Right lobe of liver (tissue), 6 donors: ENCODE measurements at regions not wholly inside any gene's neighbourhood (a gene's known extent, or its start where the extent isn't known, plus 50 kb on each side); places are given as distances from the start of the nearest gene placed in this dataset.

Experiments
- ATAC-seq, 4 donors: fragments of 200-7000 bp; cut with Tn5 transposase; one replicate each; pipeline ENCODE4 v1.9.1; 2020; ENCODE audit warnings: mild to moderate bottlenecking in 4 of 4, moderate library complexity in 4 of 4
- DNase-seq, 3 donors: peaks; one replicate each; pipeline ENCODE4 v3.0.0-alpha.2; 2020
- H3K27ac ChIP-seq, 3 donors: fragments of 200-600 bp; one replicate each; pipeline ENCODE4 v1.8.0; 2022
- H3K27me3 ChIP-seq, 2 donors: fragments of 200-600 bp; one replicate each; pipeline ENCODE4 v1.8.0; 2022
- H3K36me3 ChIP-seq, 4 donors: fragments of 200-600 bp; sonication (generic) in 1 of 4; one replicate each; pipeline versions ENCODE4 v1.5.1 to v1.8.0; 2017 to 2022; ENCODE audit warnings: control low read depth in 1 of 4
- H3K4me1 ChIP-seq, 4 donors: fragments of 200-600 bp; sonication (generic) in 1 of 4; one replicate each; pipeline versions ENCODE4 v1.5.1 to v1.8.0; 2017 to 2022; ENCODE audit warnings: control low read depth in 1 of 4
- H3K4me3 ChIP-seq, 3 donors: fragments of 200-600 bp; one replicate each; pipeline ENCODE4 v1.8.0; 2022
- H3K9me3 ChIP-seq, 4 donors: fragments of 200-600 bp; sonication (generic) in 1 of 4; one replicate each; pipeline versions ENCODE4 v1.5.1 to v1.8.0; 2017 to 2022; ENCODE audit warnings: control low read depth in 1 of 4
- POLR2A ChIP-seq: fragments of 450-650 bp; IDR thresholded peaks from one replicate; pipeline ENCODE4 v1.6.1; 2017; ENCODE audit warnings: antibody characterized with exemption, mild to moderate bottlenecking
- WGBS: methylation state at CpG from one replicate; pipeline ENCODE4 v1.1.6; 2018; ENCODE audit warnings: low coverage, low lambda C conversion rate; ENCODE audit not compliant: insufficient coverage; ENCODE audit errors: missing lambda C conversion rate; 5-methylcytosine and 5-hydroxymethylcytosine counted together
- intact Hi-C, 2 donors: fragments of 100-400 bp; cut with DNase I; formaldehyde crosslinking; loops; one replicate each; pipeline versions ENCODE4 v1.11.2 to v1.14.1; 2022
- TF ChIP-seq, protein P1 (sequence below), 4 donors: fragments of 200-600 bp in 3 of 4; fragments of 450-650 bp in 1 of 4; IDR thresholded peaks; one replicate each; pipeline versions ENCODE4 v1.5.1 to v1.8.0; 2016 to 2022; ENCODE audit warnings: antibody characterized with exemption in 4 of 4, mild to moderate bottlenecking in 2 of 4
- donor health status: DM: no; HTN: yes; CAD: no.
- donor health status: DM: no; HTN: no; CAD: no.
- donor health status: DM: no; HTN: no; CAD: no.
- donor health status: DM: no; HTN: yes; CAD: no.
- donor health status: DM: no; HTN: yes; CAD: no.

DNA sequence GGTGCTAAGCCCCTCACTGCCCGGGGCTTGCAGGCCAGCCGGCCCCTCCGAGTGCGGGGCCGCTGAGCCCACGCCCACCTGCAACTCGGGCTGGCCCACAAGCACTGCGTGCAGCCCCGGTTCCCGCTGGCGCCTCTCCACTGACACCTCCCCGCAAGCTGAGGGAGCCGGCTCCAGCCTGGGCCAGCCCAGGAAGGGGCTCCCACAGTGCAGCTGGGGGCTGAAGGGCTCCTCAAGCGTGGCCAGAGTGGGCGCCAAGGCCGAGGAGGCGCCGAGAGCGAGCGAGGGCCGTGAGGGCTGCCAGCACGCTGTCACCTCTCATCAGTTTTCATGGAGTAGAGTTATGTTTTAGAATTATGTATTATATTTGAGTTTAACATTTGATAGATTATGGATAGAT lies 176.5 kb upstream of the FAM78B start:
- TF ChIP-seq, protein P1, sequence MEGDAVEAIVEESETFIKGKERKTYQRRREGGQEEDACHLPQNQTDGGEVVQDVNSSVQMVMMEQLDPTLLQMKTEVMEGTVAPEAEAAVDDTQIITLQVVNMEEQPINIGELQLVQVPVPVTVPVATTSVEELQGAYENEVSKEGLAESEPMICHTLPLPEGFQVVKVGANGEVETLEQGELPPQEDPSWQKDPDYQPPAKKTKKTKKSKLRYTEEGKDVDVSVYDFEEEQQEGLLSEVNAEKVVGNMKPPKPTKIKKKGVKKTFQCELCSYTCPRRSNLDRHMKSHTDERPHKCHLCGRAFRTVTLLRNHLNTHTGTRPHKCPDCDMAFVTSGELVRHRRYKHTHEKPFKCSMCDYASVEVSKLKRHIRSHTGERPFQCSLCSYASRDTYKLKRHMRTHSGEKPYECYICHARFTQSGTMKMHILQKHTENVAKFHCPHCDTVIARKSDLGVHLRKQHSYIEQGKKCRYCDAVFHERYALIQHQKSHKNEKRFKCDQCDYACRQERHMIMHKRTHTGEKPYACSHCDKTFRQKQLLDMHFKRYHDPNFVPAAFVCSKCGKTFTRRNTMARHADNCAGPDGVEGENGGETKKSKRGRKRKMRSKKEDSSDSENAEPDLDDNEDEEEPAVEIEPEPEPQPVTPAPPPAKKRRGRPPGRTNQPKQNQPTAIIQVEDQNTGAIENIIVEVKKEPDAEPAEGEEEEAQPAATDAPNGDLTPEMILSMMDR (IDR thresholded peaks at IDR 0.05) = no peak
- TF ChIP-seq POLR2A = no peak
- Histone ChIP-seq H3K4me3 (no peak overlapping the region), H3K4me1 (no peaks in the 10 kb centered on the region), H3K27me3 (no peaks in the 10 kb centered on the region), H3K36me3 (no peaks in the 10 kb centered on the region), H3K27ac (no peak overlapping the region), H3K9me3 (no peaks in the 10 kb centered on the region)
- intact Hi-C loops = no loop called here
- DNase-seq (no peak), ATAC-seq (no peak)
- WGBS = 95% methylated on average over 9 of the region's 22 CpGs

DNA sequence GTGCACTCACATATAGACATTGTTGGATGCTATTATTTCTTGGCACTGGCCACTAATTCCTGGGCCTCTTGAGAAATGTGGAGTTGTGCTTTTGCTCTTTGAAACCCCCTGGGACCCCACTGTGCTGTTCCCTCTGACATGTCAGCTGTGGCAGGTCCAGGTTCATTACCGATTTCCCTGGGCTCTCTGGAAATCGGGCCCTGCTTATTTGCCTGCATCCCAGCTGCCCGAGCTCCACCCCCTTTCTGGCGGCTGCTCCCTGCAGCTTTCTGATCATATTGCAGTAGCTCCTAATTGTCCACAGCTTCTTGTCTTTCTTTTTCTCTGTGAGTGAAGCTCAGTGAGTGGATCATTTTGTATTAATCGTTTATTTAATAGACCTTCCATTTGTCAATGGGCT lies 183.7 kb upstream of the FAM78B start:
- no peak for TF ChIP-seq POLR2A
- TF ChIP-seq, protein P1 (IDR thresholded peaks at IDR 0.05) = no peak
- H3K9me3 ChIP-seq = no peaks in the 10 kb centered on the region
- 68% methylated on average over 5 of the region's 5 CpGs for WGBS
- H3K27ac ChIP-seq = no peak overlapping the region
- intact Hi-C loops = no loop called here
- no peak for ATAC-seq
- H3K4me3 ChIP-seq = no peak overlapping the region
- peaks cover 0 to 4% (median 0%) of the 10 kb centered on the region in 4 donors for H3K4me1 ChIP-seq
- no peak for DNase-seq
- no peaks in the 10 kb centered on the region for H3K27me3 ChIP-seq
- no peaks in the 10 kb centered on the region for H3K36me3 ChIP-seq

DNA sequence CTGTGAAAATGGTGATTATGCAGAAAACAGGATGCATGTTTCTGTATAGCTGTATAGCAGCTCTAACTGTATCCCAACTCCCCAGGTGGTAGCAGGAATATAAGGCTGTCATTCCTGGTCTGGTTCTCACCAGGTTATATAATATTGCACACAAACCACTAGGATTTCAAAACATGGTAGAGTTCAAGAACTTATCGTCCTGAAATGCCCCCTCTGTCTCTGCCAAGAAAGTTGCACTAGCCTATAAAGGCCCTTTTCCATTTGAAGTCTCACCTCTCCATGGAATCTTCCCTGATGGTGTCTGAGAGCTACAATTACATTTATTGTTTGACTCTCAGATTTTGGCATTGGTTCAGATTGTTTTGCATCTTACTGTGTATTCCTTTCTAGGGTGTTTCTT lies 184.9 kb upstream of the FAM78B start:
- no peak overlapping the region for H3K4me3 ChIP-seq
- H3K36me3 ChIP-seq = no peaks in the 10 kb centered on the region
- H3K27me3 ChIP-seq = no peaks in the 10 kb centered on the region
- ATAC-seq (peak in 3 of 4 donors; percentile 46 to 94 (median 73)), DNase-seq (peak in 1 of 3 donors; percentile 64)
- intact Hi-C loops = no loop called here
- no peak overlapping the region for H3K27ac ChIP-seq
- TF ChIP-seq, protein P1 (IDR thresholded peaks at IDR 0.05) = no peak
- no peak for TF ChIP-seq POLR2A
- no peaks in the 10 kb centered on the region for H3K9me3 ChIP-seq
- WGBS = 38% methylated on average over 1 of the region's 1 CpG
- peaks cover 0 to 4% (median 0%) of the 10 kb centered on the region in 4 donors for H3K4me1 ChIP-seq

DNA sequence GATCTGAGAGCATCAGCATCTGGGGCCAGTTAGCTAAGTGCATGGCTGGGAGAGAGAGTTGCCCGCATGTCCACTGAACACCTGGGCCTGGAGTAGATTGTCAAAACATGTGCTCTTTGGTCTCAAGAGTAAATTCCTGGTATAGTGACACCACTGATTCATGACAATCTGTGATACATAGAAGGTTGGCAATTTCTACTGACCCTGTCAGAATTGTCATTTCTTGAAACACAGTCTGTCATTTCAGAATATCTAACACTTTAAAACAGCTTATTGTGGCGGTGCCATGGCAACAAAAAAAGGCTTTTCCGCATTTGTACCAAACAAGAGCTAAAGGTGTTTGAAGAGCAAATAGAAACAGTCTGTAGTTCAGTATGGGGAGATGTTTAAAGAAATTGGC lies 186.4 kb upstream of the FAM78B start:
- H3K4me3 ChIP-seq = no peak overlapping the region
- ATAC-seq = no peak
- H3K27me3 ChIP-seq = no peaks in the 10 kb centered on the region
- no peaks in the 10 kb centered on the region for H3K36me3 ChIP-seq
- DNase-seq = no peak
- no peaks in the 10 kb centered on the region for H3K9me3 ChIP-seq
- intact Hi-C loops = no loop called here
- no peak for TF ChIP-seq POLR2A
- TF ChIP-seq, protein P1 (IDR thresholded peaks at IDR 0.05) = no peak
- peaks cover 0 to 4% (median 0%) of the 10 kb centered on the region in 4 donors for H3K4me1 ChIP-seq
- H3K27ac ChIP-seq = no peak overlapping the region
- 77% methylated on average over 2 of the region's 3 CpGs for WGBS

DNA sequence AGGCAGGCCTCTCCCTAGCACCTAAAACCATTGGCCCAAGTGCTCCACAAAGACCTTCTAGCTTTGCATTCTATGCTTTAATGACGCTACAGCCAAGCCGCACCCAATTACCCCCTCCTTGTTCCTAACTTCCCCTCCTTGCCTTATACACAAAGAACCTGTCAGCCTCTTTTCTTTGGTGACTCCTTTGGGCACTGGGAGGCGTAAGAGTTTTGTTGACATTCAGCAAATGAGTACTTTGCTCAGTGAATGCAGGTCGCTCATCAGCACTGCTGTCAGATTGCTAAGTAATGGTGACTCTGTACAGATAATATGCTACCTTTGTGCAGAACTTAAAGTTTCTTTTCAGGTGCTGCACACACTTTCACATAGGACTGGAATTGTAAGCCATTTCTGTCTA lies 187.6 kb upstream of the FAM78B start:
- H3K9me3 ChIP-seq = no peaks in the 10 kb centered on the region
- WGBS = 57% methylated on average over 4 of the region's 4 CpGs
- no peak overlapping the region for H3K27ac ChIP-seq
- no peaks in the 10 kb centered on the region for H3K36me3 ChIP-seq
- H3K4me1 ChIP-seq = peaks cover 0 to 4% (median 0%) of the 10 kb centered on the region in 4 donors
- no peak overlapping the region for H3K4me3 ChIP-seq
- peak in 1 of 4 donors; percentile 35 for ATAC-seq
- no peaks in the 10 kb centered on the region for H3K27me3 ChIP-seq
- no peak for TF ChIP-seq POLR2A
- TF ChIP-seq, protein P1 (IDR thresholded peaks at IDR 0.05) = no peak
- intact Hi-C loops = no loop called here
- no peak for DNase-seq
